ENCODE measurements at regions not wholly inside any gene's neighbourhood (a gene's known extent, or its start where the extent isn't known, plus 50 kb on each side); places are given as distances from the start of the nearest gene placed in this dataset.
"Not testable (repeated sequence)": the region's sequence is repeated elsewhere in the genome, so short reads cannot be mapped to it uniquely, and the experiment has no call there.

GRCh38 chr4:27978427-27979109, 1117.9 kb downstream of the STIM2 start:
- TF ChIP-seq POLR2A, CTCF (IDR thresholded peaks at IDR 0.05): not testable (repeated sequence)
